ENCODE measurements at regions not wholly inside any gene's neighbourhood (a gene's known extent, or its start where the extent isn't known, plus 50 kb on each side); places are given as distances from the start of the nearest gene placed in this dataset.
"Not testable (repeated sequence)": the region's sequence is repeated elsewhere in the genome, so short reads cannot be mapped to it uniquely, and the experiment has no call there.

GRCh38 chr7:6991169-6991611 lies 165.1 kb upstream of the CCZ1B start:
- not testable (repeated sequence) for DNase-seq

- not testable (repeated sequence) for DNase-seq
Measured at GRCh38 chr7:6991686-6992085, 165.6 kb upstream of the CCZ1B start.

GRCh38 chr7:6992133-6992532 lies 166.1 kb upstream of the CCZ1B start:
- DNase-seq = not testable (repeated sequence)

GRCh38 chr7:6995026-6995425 lies 169.0 kb upstream of the CCZ1B start:
- not testable (repeated sequence) for DNase-seq

- DNase-seq = not testable (repeated sequence)
Measured at GRCh38 chr7:6995493-6996289, 169.6 kb upstream of the CCZ1B start.

GRCh38 chr7:6999067-6999666 lies 173.1 kb upstream of the CCZ1B start:
- not testable (repeated sequence) for DNase-seq

- no peak for DNase-seq
Measured at GRCh38 chr7:7002418-7003062, 176.5 kb upstream of the CCZ1B start.

- DNase-seq = no peak
Measured at GRCh38 chr7:7005303-7005702, 177.0 kb upstream of the C1GALT1 start.

GRCh38 chr7:7005949-7006348 lies 176.4 kb upstream of the C1GALT1 start:
- DNase-seq = not testable (repeated sequence)

GRCh38 chr7:7011241-7011640 lies 171.1 kb upstream of the C1GALT1 start:
- DNase-seq = not testable (repeated sequence)

- not testable (repeated sequence) for DNase-seq
Measured at GRCh38 chr7:7011751-7012150, 170.6 kb upstream of the C1GALT1 start.

- no peak for DNase-seq
Measured at GRCh38 chr7:7014827-7015595, 167.3 kb upstream of the C1GALT1 start.

- no peak for DNase-seq
Measured at GRCh38 chr7:7017707-7018280, 164.6 kb upstream of the C1GALT1 start.

GRCh38 chr7:7018290-7018689 lies 164.1 kb upstream of the C1GALT1 start:
- DNase-seq = no peak

- no peak for DNase-seq
Measured at GRCh38 chr7:7032221-7032620, 150.1 kb upstream of the C1GALT1 start.

GRCh38 chr7:7035851-7036250 lies 146.5 kb upstream of the C1GALT1 start:
- no peak for DNase-seq

GRCh38 chr7:7042286-7042893 lies 140.0 kb upstream of the C1GALT1 start:
- DNase-seq = not testable (repeated sequence)

GRCh38 chr7:7044806-7045205 lies 137.5 kb upstream of the C1GALT1 start:
- DNase-seq = no peak

- DNase-seq = no peak
Measured at GRCh38 chr7:7048213-7048612, 134.1 kb upstream of the C1GALT1 start.

GRCh38 chr7:7051206-7051877 lies 131.0 kb upstream of the C1GALT1 start:
- no peak for DNase-seq

- no peak for DNase-seq
Measured at GRCh38 chr7:7054252-7054830, 128.0 kb upstream of the C1GALT1 start.
